GM12878 (cell line): ENCODE measurements at regions not wholly inside any gene's neighbourhood (a gene's known extent, or its start where the extent isn't known, plus 50 kb on each side); places are given as distances from the start of the nearest gene placed in this dataset.

ENCODE experiments used
- ATAC-seq: fragments of 200-7000 bp; cut with Tn5 transposase; 3 replicates; pipeline ENCODE4 v1.9.1; 2020; ENCODE audit warnings: mild to moderate bottlenecking, moderate library complexity
- BruUV-seq: library from RNA; stranded (reverse); fragments of 400-500 nt; replicated peaks from 2 replicates; lab custom pipeline; 2021; lab: Mats Ljungman, UMichigan
- CTCF ChIA-PET: fragments of 300-600 bp; sonication (Branson Sonifier 250); formaldehyde crosslinking; extraction: SDS; loops from one replicate; lab custom pipeline; 2021; ENCODE audit warnings: inconsistent platforms; lab: Yijun Ruan, JAX
- POLR2A ChIA-PET: fragments of 350-600 bp; formaldehyde crosslinking; extraction: SDS; loops from one replicate; lab custom pipeline; 2021; ENCODE audit warnings: inconsistent platforms; lab: Charles Lee
- RAD21 ChIA-PET: fragments of 300-600 bp; sonication (Branson Sonifier 250); formaldehyde crosslinking; loops from one replicate; lab custom pipeline; 2023; ENCODE audit warnings: antibody characterized with exemption; ENCODE audit not compliant: unreplicated experiment; lab: Charles Lee
- SMC1A ChIA-PET: fragments of 300-600 bp; sonication (Branson Sonifier 250); formaldehyde crosslinking; loops from one replicate; lab custom pipeline; 2023; ENCODE audit not compliant: unreplicated experiment, uncharacterized antibody; lab: Charles Lee
- DNase-seq: peaks from one replicate; pipeline ENCODE4 v3.0.0-alpha.2; 2011; ENCODE audit warnings: low read depth, low spot score
- FAIRE-seq: peaks from 3 replicates; lab custom pipeline; 2011; peaks lifted over from hg19 to GRCh38; lab: Jason Lieb, UNC
- H2AFZ ChIP-seq: 2 replicates; pipeline ENCODE4 v1.6.0; 2011; ENCODE audit warnings: low read depth, low read length, control low read depth; ENCODE audit not compliant: control insufficient read depth
- H3K27ac ChIP-seq: 2 replicates; pipeline ENCODE4 v1.5.1; 2011; ENCODE audit warnings: control low read depth; ENCODE audit not compliant: control insufficient read depth, insufficient read depth
- H3K27me3 ChIP-seq, 2 experiments: replicated peaks in 1 of 2; 2 replicates each; pipeline versions ENCODE4 v1.6.0 to v1.6.1; 2011; ENCODE audit warnings: low read length in 1 of 2; ENCODE audit not compliant: control insufficient read depth in 2 of 2, insufficient read depth in 2 of 2
- H3K36me3 ChIP-seq, 2 experiments: 2 replicates each; pipeline ENCODE4 v1.5.1; 2011; ENCODE audit warnings: low read length in 1 of 2; ENCODE audit not compliant: control insufficient read depth in 2 of 2, insufficient read depth in 2 of 2
- H3K4me1 ChIP-seq: 2 replicates; pipeline ENCODE4 v1.6.1; 2011; ENCODE audit warnings: mild to moderate bottlenecking, low read length, moderate library complexity, mixed read lengths; ENCODE audit not compliant: control insufficient read depth, insufficient read depth
- H3K4me2 ChIP-seq: 2 replicates; pipeline ENCODE4 v1.6.0; 2011; ENCODE audit warnings: control low read depth; ENCODE audit not compliant: control insufficient read depth, insufficient read depth
- H3K4me3 ChIP-seq: fragments of 200-600 bp; sonication (generic); 2 replicates; pipeline ENCODE4 v1.5.1; 2016
- H3K79me2 ChIP-seq: 2 replicates; pipeline ENCODE4 v1.6.0; 2011; ENCODE audit warnings: low read length; ENCODE audit not compliant: control insufficient read depth, insufficient read depth
- H3K9ac ChIP-seq: 2 replicates; pipeline ENCODE4 v1.8.0; 2011; ENCODE audit warnings: low read length, control low read depth, mixed read lengths; ENCODE audit not compliant: control insufficient read depth, insufficient read depth
- H3K9me3 ChIP-seq: replicated peaks from 3 replicates; pipeline ENCODE4 v1.5.1; 2011; ENCODE audit warnings: mild to moderate bottlenecking, low read length; ENCODE audit not compliant: control insufficient read depth, insufficient read depth
- H4K20me1 ChIP-seq: 2 replicates; pipeline ENCODE4 v1.6.0; 2011; ENCODE audit not compliant: control insufficient read depth, insufficient read depth
- ATF3 ChIP-seq: IDR thresholded peaks from 2 replicates; pipeline ENCODE4 v1.6.1; 2011; ENCODE audit warnings: low read depth, mild to moderate bottlenecking, low read length, moderate library complexity, borderline replicate concordance; ENCODE audit errors: extremely low read depth
- CBFB ChIP-seq: IDR thresholded peaks from 2 replicates; pipeline ENCODE4 v1.6.1; 2016; ENCODE audit warnings: antibody characterized with exemption, low read depth
- CBX5 ChIP-seq: sonication (generic); IDR thresholded peaks from 2 replicates; pipeline ENCODE4 v1.6.1; 2016; ENCODE audit warnings: low read depth, moderate library complexity, mild to moderate bottlenecking, inconsistent platforms
- CHD4 ChIP-seq: fragments of 200-600 bp; sonication (generic); IDR thresholded peaks from 2 replicates; pipeline ENCODE4 v1.6.1; 2016; ENCODE audit warnings: mild to moderate bottlenecking
- CREM ChIP-seq: IDR thresholded peaks from 2 replicates; pipeline ENCODE4 v1.6.1; 2014; ENCODE audit warnings: antibody characterized with exemption, low read depth
- EZH2 ChIP-seq: IDR thresholded peaks from 2 replicates; pipeline ENCODE4 v1.6.1; 2012; ENCODE audit warnings: low read depth, mild to moderate bottlenecking, control low read depth, inconsistent platforms, low read length, borderline replicate concordance; ENCODE audit not compliant: control insufficient read depth
- HCFC1 ChIP-seq: fragments of 150-350 bp; IDR thresholded peaks from 2 replicates; pipeline ENCODE4 v1.6.1; 2014; ENCODE audit warnings: low read length
- HDAC6 ChIP-seq: fragments of 200-600 bp; sonication (generic); IDR thresholded peaks from one replicate; pipeline ENCODE4 v1.8.0; 2017; ENCODE audit warnings: antibody characterized with exemption; ENCODE audit not compliant: unreplicated experiment
- IRF4 ChIP-seq: IDR thresholded peaks from 2 replicates; pipeline ENCODE4 v1.6.1; 2011; ENCODE audit warnings: low read depth, low read length
- MYC ChIP-seq: IDR thresholded peaks from 2 replicates; pipeline ENCODE4 v1.6.1; 2011; ENCODE audit warnings: mild to moderate bottlenecking, low read length, moderate library complexity, inconsistent platforms; ENCODE audit not compliant: insufficient read depth, insufficient replicate concordance, insufficient read length, severe bottlenecking
- SIX5 ChIP-seq: IDR thresholded peaks from 2 replicates; pipeline ENCODE4 v1.6.1; 2011; ENCODE audit warnings: mild to moderate bottlenecking, low read depth, low read length, moderate library complexity; ENCODE audit not compliant: severe bottlenecking
- SUPT20H ChIP-seq: IDR thresholded peaks from 2 replicates; pipeline ENCODE4 v1.6.1; 2011; ENCODE audit warnings: low read depth, mild to moderate bottlenecking, low read length, moderate library complexity, borderline replicate concordance; ENCODE audit not compliant: control insufficient read depth
- USF2 ChIP-seq: IDR thresholded peaks from 2 replicates; pipeline ENCODE4 v1.6.1; 2011; ENCODE audit warnings: low read depth, low read length, improper control_type of control experiment, borderline replicate concordance
- WGBS: methylation state at CpG from one replicate; pipeline ENCODE4 v1.1.6; 2016; ENCODE audit warnings: low lambda C conversion rate; ENCODE audit not compliant: insufficient replicate concordance, insufficient coverage; ENCODE audit errors: missing lambda C conversion rate; 5-methylcytosine and 5-hydroxymethylcytosine counted together
- in situ Hi-C: fragments of 300-500 bp; cut with MboI; formaldehyde crosslinking; loops from 9 replicates; pipeline ENCODE4 v1.14.3; 2018; ENCODE audit warnings: mixed read lengths
- intact Hi-C: fragments of 100-400 bp; cut with micrococcal nuclease; formaldehyde crosslinking; loops from one replicate; pipeline ENCODE4 v1.14.2; 2022; ENCODE audit not compliant: unreplicated experiment
- TF ChIP-seq, protein P1 (sequence below): IDR thresholded peaks from 2 replicates; pipeline ENCODE4 v1.6.1; 2012; ENCODE audit warnings: mild to moderate bottlenecking, low read depth, low read length
- TF ChIP-seq, protein P2 (sequence below): IDR thresholded peaks from 2 replicates; pipeline ENCODE4 v1.6.1; 2012; ENCODE audit warnings: low read depth, low read length, improper control_type of control experiment

- H2AFZ ChIP-seq = no peak overlapping the region
- H3K4me3 ChIP-seq = no peak overlapping the region
- ChIA-PET SMC1A (interaction anchor here (1.1 to 1.9 kb wide), 3 partner anchors 8 to 56 kb away, joined by 4 to 5 read pairs (median 4); no protein-coding TSS in a partner anchor), RAD21 (interaction anchor here (1.3 kb wide), 1 partner anchor 46 kb away, joined by 3 read pairs; no protein-coding TSS in a partner anchor), CTCF (interaction anchor here (1.1 kb wide), 1 partner anchor 26 kb away, joined by 4 read pairs; no protein-coding TSS in a partner anchor), POLR2A (no interaction called here)
- no peak overlapping the region for H3K4me2 ChIP-seq
- no peak for DNase-seq
- peaks cover 7% of the 10 kb centered on the region for H3K9me3 ChIP-seq
- intact Hi-C loops (no loop called here), in situ Hi-C loops (no loop called here)
- H3K9ac ChIP-seq = no peak overlapping the region
- no peaks in the 10 kb centered on the region for H3K79me2 ChIP-seq
- no peak overlapping the region for H3K27ac ChIP-seq
- H4K20me1 ChIP-seq = no peaks in the 10 kb centered on the region
- FAIRE-seq = no peak
- no peaks in the 10 kb centered on the region for H3K4me1 ChIP-seq
- peaks cover 2 to 28% of the 10 kb centered on the region in 2 experiments for H3K36me3 ChIP-seq
- no TSS peak for BruUV-seq
- no peaks in the 10 kb centered on the region for H3K27me3 ChIP-seq
- WGBS = 96% methylated on average over 5 of the region's 5 CpGs
- ATAC-seq = no peak
- TF ChIP-seq HCFC1 (no peak), USF2 (no peak), CREM (no peak), CBFB (no peak), MYC (no peak), EZH2 (no peak), HDAC6 (no peak), SIX5 (no peak), ATF3 (no peak), CHD4 (no peak), SUPT20H (no peak), IRF4 (no peak), CBX5 (no peak)
- TF ChIP-seq, protein P1, sequence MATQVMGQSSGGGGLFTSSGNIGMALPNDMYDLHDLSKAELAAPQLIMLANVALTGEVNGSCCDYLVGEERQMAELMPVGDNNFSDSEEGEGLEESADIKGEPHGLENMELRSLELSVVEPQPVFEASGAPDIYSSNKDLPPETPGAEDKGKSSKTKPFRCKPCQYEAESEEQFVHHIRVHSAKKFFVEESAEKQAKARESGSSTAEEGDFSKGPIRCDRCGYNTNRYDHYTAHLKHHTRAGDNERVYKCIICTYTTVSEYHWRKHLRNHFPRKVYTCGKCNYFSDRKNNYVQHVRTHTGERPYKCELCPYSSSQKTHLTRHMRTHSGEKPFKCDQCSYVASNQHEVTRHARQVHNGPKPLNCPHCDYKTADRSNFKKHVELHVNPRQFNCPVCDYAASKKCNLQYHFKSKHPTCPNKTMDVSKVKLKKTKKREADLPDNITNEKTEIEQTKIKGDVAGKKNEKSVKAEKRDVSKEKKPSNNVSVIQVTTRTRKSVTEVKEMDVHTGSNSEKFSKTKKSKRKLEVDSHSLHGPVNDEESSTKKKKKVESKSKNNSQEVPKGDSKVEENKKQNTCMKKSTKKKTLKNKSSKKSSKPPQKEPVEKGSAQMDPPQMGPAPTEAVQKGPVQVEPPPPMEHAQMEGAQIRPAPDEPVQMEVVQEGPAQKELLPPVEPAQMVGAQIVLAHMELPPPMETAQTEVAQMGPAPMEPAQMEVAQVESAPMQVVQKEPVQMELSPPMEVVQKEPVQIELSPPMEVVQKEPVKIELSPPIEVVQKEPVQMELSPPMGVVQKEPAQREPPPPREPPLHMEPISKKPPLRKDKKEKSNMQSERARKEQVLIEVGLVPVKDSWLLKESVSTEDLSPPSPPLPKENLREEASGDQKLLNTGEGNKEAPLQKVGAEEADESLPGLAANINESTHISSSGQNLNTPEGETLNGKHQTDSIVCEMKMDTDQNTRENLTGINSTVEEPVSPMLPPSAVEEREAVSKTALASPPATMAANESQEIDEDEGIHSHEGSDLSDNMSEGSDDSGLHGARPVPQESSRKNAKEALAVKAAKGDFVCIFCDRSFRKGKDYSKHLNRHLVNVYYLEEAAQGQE = no peak
- TF ChIP-seq, protein P2, sequence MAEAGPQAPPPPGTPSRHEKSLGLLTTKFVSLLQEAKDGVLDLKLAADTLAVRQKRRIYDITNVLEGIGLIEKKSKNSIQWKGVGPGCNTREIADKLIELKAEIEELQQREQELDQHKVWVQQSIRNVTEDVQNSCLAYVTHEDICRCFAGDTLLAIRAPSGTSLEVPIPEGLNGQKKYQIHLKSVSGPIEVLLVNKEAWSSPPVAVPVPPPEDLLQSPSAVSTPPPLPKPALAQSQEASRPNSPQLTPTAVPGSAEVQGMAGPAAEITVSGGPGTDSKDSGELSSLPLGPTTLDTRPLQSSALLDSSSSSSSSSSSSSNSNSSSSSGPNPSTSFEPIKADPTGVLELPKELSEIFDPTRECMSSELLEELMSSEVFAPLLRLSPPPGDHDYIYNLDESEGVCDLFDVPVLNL = no peak
These were observed 150.7 kb downstream of the UTRN start for GRCh38 chr6:144435602-144436426.
